SK-N-SH (cell line): ENCODE measurements at regions not wholly inside any gene's neighbourhood (a gene's known extent, or its start where the extent isn't known, plus 50 kb on each side); places are given as distances from the start of the nearest gene placed in this dataset.

ENCODE experiments used
- CTCF ChIA-PET: fragments of 300-600, 350-600 bp; formaldehyde crosslinking; extraction: SDS; loops from one replicate; lab custom pipeline; 2021; lab: Yijun Ruan, JAX
- POLR2A ChIA-PET: fragments of 350-600 bp; sonication (Branson Sonifier 250); formaldehyde crosslinking; extraction: SDS; loops from one replicate; lab custom pipeline; 2020; ENCODE audit warnings: antibody characterized with exemption, inconsistent platforms; lab: Yijun Ruan, JAX
- DNase-seq: peaks from one replicate; pipeline ENCODE4 v3.0.0; 2012
- H2AFZ ChIP-seq: fragments of 200-600 bp; sonication (generic); 2 replicates; pipeline ENCODE4 v1.8.1; 2016; ENCODE audit warnings: antibody characterized with exemption, mild to moderate bottlenecking, low read depth
- H3F3A ChIP-seq: fragments of 200-600 bp; sonication (generic); replicated peaks from 2 replicates; pipeline ENCODE3; 2016; ENCODE audit warnings: antibody characterized with exemption, mild to moderate bottlenecking; ENCODE audit not compliant: insufficient read depth
- H3K27ac ChIP-seq, 2 experiments: fragments of 200-500 bp in 1 of 2; fragments of 200-600 bp in 1 of 2; sonication (Bioruptor generic) in 1 of 2; sonication (generic), shearing (Covaris generic) in 1 of 2; 2 replicates each; pipeline versions ENCODE4 v1.5.1 to v1.6.1; 2014 to 2016; ENCODE audit warnings: low read depth in 2 of 2, inconsistent platforms in 1 of 2, low read length in 1 of 2, mild to moderate bottlenecking in 1 of 2, mixed read lengths in 1 of 2
- H3K27me3 ChIP-seq: fragments of 200-600 bp; sonication (generic), shearing (Covaris generic); 2 replicates; pipeline ENCODE4 v1.6.1; 2016; ENCODE audit warnings: mixed run types; ENCODE audit not compliant: insufficient read depth
- H3K36me3 ChIP-seq, 2 experiments: fragments of 200-500 bp in 1 of 2; fragments of 200-600 bp in 1 of 2; sonication (Bioruptor generic) in 1 of 2; sonication (generic) in 1 of 2; replicated peaks in 1 of 2; 2 replicates each; pipeline versions ENCODE3 to v1.5.1; 2014 to 2016; ENCODE audit warnings: low read length in 1 of 2, mild to moderate bottlenecking in 1 of 2; ENCODE audit not compliant: insufficient read depth in 2 of 2, control insufficient read depth in 1 of 2
- H3K4me1 ChIP-seq, 2 experiments: fragments of 200-500 bp in 1 of 2; fragments of 200-600 bp in 1 of 2; sonication (Bioruptor generic) in 1 of 2; sonication (generic), shearing (Covaris generic) in 1 of 2; 2 replicates each; pipeline versions ENCODE4 v1.5.1 to v1.6.1; 2014 to 2016; ENCODE audit warnings: low read depth in 1 of 2, low read length in 1 of 2, mixed run types in 1 of 2; ENCODE audit not compliant: insufficient read depth in 2 of 2, control insufficient read depth in 1 of 2
- H3K4me2 ChIP-seq: fragments of 200-600 bp; sonication (generic), shearing (Covaris generic); 2 replicates; pipeline ENCODE4 v1.6.1; 2017; ENCODE audit warnings: mixed run types
- H3K4me3 ChIP-seq, 2 experiments: fragments of 200-500 bp in 1 of 2; fragments of 200-600 bp in 1 of 2; sonication (Bioruptor generic) in 1 of 2; sonication (generic), shearing (Covaris generic) in 1 of 2; 2 replicates each; pipeline versions ENCODE4 v1.5.1 to v1.8.1; 2014 to 2016; ENCODE audit warnings: low read depth in 2 of 2, inconsistent platforms in 1 of 2, low read length in 1 of 2, mild to moderate bottlenecking in 1 of 2, mixed read lengths in 1 of 2, moderate library complexity in 1 of 2
- H3K79me2 ChIP-seq: fragments of 200-600 bp; sonication (generic); 2 replicates; pipeline ENCODE4 v1.8.1; 2017; ENCODE audit warnings: mild to moderate bottlenecking; ENCODE audit not compliant: insufficient read depth
- H3K9ac ChIP-seq: fragments of 200-600 bp; sonication (generic); 2 replicates; pipeline ENCODE4 v1.6.1; 2017; ENCODE audit warnings: mixed run types
- H3K9me2 ChIP-seq: fragments of 200-600 bp; sonication (generic); 2 replicates; pipeline ENCODE4 v1.6.1; 2017; ENCODE audit warnings: mixed run types
- H3K9me3 ChIP-seq: fragments of 200-600 bp; sonication (generic); 2 replicates; pipeline ENCODE4 v1.6.1; 2017; ENCODE audit warnings: mixed run types, mild to moderate bottlenecking, moderate library complexity
- H4K20me1 ChIP-seq: fragments of 200-600 bp; sonication (generic); 2 replicates; pipeline ENCODE4 v1.6.1; 2017; ENCODE audit warnings: mild to moderate bottlenecking, mixed run types; ENCODE audit not compliant: insufficient read depth
- CHD2 ChIP-seq: fragments of 150-350 bp; IDR thresholded peaks from 2 replicates; pipeline ENCODE4 v1.6.1; 2018; ENCODE audit warnings: low read length; ENCODE audit not compliant: partially characterized antibody
- EP300 ChIP-seq, 2 experiments: IDR thresholded peaks; 2 replicates each; pipeline versions ENCODE4 v1.4.0 to v1.6.1; 2012; ENCODE audit warnings: borderline replicate concordance in 1 of 2, low read depth in 1 of 2, low read length in 1 of 2
- GABPA ChIP-seq: IDR thresholded peaks from 2 replicates; pipeline ENCODE4 v1.4.0; 2012; ENCODE audit warnings: low read depth, mild to moderate bottlenecking
- GATA2 ChIP-seq: sonication (generic); formaldehyde crosslinking; IDR thresholded peaks from 2 replicates; pipeline ENCODE4 v1.5.0; 2020; ENCODE audit warnings: mild to moderate bottlenecking, missing genetic modification reagents
- JUND ChIP-seq: IDR thresholded peaks from 2 replicates; pipeline ENCODE4 v1.4.0; 2012
- MEF2A ChIP-seq: IDR thresholded peaks from 2 replicates; pipeline ENCODE4 v1.4.0; 2012; ENCODE audit warnings: low read depth, borderline replicate concordance
- MXI1 ChIP-seq: IDR thresholded peaks from 2 replicates; pipeline ENCODE4 v1.6.1; 2012; ENCODE audit warnings: mild to moderate bottlenecking, low read depth, low read length, improper control_type of control experiment
- NFIC ChIP-seq: IDR thresholded peaks from 2 replicates; pipeline ENCODE4 v1.4.0; 2012; ENCODE audit warnings: borderline replicate concordance
- NRF1 ChIP-seq: IDR thresholded peaks from 2 replicates; pipeline ENCODE4 v1.6.1; 2012; ENCODE audit warnings: low read depth, mild to moderate bottlenecking, low read length
- POLR2AphosphoS5 ChIP-seq: IDR thresholded peaks from 2 replicates; pipeline ENCODE4 v1.6.1; 2012; ENCODE audit warnings: low read depth, low read length
- RCOR1 ChIP-seq: fragments of 150-350 bp; IDR thresholded peaks from 2 replicates; pipeline ENCODE4 v1.6.1; 2017; ENCODE audit warnings: antibody characterized with exemption, low read length
- REST ChIP-seq: IDR thresholded peaks from 2 replicates; pipeline ENCODE4 v1.6.1; 2012; ENCODE audit warnings: mild to moderate bottlenecking, low read depth, low read length, moderate library complexity
- RFX5 ChIP-seq: IDR thresholded peaks from 2 replicates; pipeline ENCODE4 v1.6.1; 2012; ENCODE audit warnings: mild to moderate bottlenecking, improper control_type of control experiment, low read length
- RXRA ChIP-seq: IDR thresholded peaks from 2 replicates; pipeline ENCODE4 v1.4.0; 2012; ENCODE audit warnings: low read depth, mild to moderate bottlenecking, borderline replicate concordance
- SIN3A ChIP-seq: IDR thresholded peaks from 2 replicates; pipeline ENCODE4 v1.6.1; 2012; ENCODE audit warnings: low read depth, mild to moderate bottlenecking, low read length, moderate library complexity, borderline replicate concordance
- TAF1 ChIP-seq: IDR thresholded peaks from 2 replicates; pipeline ENCODE4 v1.6.1; 2012; ENCODE audit warnings: low read depth, mild to moderate bottlenecking, low read length, moderate library complexity, borderline replicate concordance
- WGBS: methylation state at CpG from one replicate; pipeline ENCODE4 v1.1.6; 2017; ENCODE audit warnings: low lambda C conversion rate; 5-methylcytosine and 5-hydroxymethylcytosine counted together
- TF ChIP-seq, protein P1 (sequence below): IDR thresholded peaks from 2 replicates; pipeline ENCODE4 v1.4.0; 2012; ENCODE audit warnings: low read depth, borderline replicate concordance
- TF ChIP-seq, protein P2 (sequence below): fragments of 150-350 bp; IDR thresholded peaks from 2 replicates; pipeline ENCODE4 v1.6.1; 2016; ENCODE audit warnings: mild to moderate bottlenecking, low read depth, low read length

GRCh38 chr11:104435494-104435893, 271.5 kb upstream of the PDGFD start (continued):
- TF ChIP-seq, protein P1, sequence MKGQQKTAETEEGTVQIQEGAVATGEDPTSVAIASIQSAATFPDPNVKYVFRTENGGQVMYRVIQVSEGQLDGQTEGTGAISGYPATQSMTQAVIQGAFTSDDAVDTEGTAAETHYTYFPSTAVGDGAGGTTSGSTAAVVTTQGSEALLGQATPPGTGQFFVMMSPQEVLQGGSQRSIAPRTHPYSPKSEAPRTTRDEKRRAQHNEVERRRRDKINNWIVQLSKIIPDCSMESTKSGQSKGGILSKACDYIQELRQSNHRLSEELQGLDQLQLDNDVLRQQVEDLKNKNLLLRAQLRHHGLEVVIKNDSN, result no peak
- TF ChIP-seq POLR2AphosphoS5 (no peak), JUND (no peak), NFIC (no peak)

DNA sequence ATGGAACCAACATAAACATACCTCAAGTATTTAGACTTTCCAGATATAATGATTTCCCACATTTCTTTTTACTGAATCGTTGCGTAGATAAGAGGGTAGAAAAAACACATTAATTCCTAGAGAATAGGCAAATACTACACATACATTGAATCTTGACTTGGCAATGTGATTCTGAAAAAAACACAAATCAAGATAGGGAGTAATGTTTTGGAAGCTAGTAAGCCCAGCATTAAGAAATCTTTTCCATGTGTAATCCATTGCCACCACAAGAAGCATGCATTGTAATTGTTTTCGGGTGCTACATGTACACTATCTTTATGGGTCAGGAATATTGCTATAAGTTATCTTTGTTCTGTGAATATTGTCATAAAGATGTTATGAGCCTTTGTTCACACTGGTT, 269.8 kb upstream of the PDGFD start:
- H3K9me2 ChIP-seq, result 0 out of 2 replicates have a peak, but pooled peaks cover 4% of the 10 kb centered on the region
- H3K36me3 ChIP-seq, result no peaks in the 10 kb centered on the region
- TF ChIP-seq SIN3A, result no peak
- TF ChIP-seq GABPA, result no peak
- no peak for TF ChIP-seq TAF1
- no peak for TF ChIP-seq RXRA
- H3K4me3 ChIP-seq, result no peak overlapping the region
- no peaks in the 10 kb centered on the region for H3K79me2 ChIP-seq
- no peaks in the 10 kb centered on the region for H3F3A ChIP-seq
- no peak overlapping the region for H3K9ac ChIP-seq
- H3K4me2 ChIP-seq, result no peak overlapping the region
- WGBS, result 77% methylated on average over 3 of the region's 3 CpGs
- H3K9me3 ChIP-seq, result no peaks in the 10 kb centered on the region
- no peaks in the 10 kb centered on the region for H3K27me3 ChIP-seq
- ChIA-PET POLR2A (no interaction called here), CTCF (interaction anchor here (1.2 kb wide), 1 partner anchor 13 kb away, joined by 3 read pairs; no protein-coding TSS in a partner anchor)
- no peak for DNase-seq
- H2AFZ ChIP-seq, result no peak overlapping the region
- no peaks in the 10 kb centered on the region; a peak in 1 of 4 replicates for H3K4me1 ChIP-seq
- no peak overlapping the region for H3K27ac ChIP-seq
- no peaks in the 10 kb centered on the region for H4K20me1 ChIP-seq

- H3K4me1 ChIP-seq, result no peaks in the 10 kb centered on the region; a peak in 1 of 4 replicates
- POLR2A ChIA-PET, result no interaction called here
- no peak overlapping the region; the same call in 1 of the 2 replicates for H2AFZ ChIP-seq
- no peaks in the 10 kb centered on the region for H3K36me3 ChIP-seq
- H3K4me2 ChIP-seq, result no peak overlapping the region
- 0 out of 2 replicates have a peak, but pooled peaks cover 4% of the 10 kb centered on the region for H3K9me2 ChIP-seq
- no peaks in the 10 kb centered on the region for H3K79me2 ChIP-seq
- CTCF ChIA-PET, result interaction anchor here (1.2 kb wide), 1 partner anchor 12 kb away, joined by 3 read pairs; no protein-coding TSS in a partner anchor
- no peaks in the 10 kb centered on the region for H4K20me1 ChIP-seq
- H3K27ac ChIP-seq, result no peak overlapping the region
- H3K4me3 ChIP-seq, result no peak overlapping the region
- H3K9ac ChIP-seq, result no peak overlapping the region
- 78% methylated on average over 1 of the region's 1 CpG for WGBS
- no peaks in the 10 kb centered on the region for H3K9me3 ChIP-seq
- peak; percentile 12 for DNase-seq
- H3K27me3 ChIP-seq, result no peaks in the 10 kb centered on the region
- H3F3A ChIP-seq, result no peaks in the 10 kb centered on the region
- no peak for TF ChIP-seq RFX5
- no peak for TF ChIP-seq MXI1
- TF ChIP-seq, protein P1, result no peak
- peak; percentile 54 for TF ChIP-seq CHD2
- TF ChIP-seq, protein P2, sequence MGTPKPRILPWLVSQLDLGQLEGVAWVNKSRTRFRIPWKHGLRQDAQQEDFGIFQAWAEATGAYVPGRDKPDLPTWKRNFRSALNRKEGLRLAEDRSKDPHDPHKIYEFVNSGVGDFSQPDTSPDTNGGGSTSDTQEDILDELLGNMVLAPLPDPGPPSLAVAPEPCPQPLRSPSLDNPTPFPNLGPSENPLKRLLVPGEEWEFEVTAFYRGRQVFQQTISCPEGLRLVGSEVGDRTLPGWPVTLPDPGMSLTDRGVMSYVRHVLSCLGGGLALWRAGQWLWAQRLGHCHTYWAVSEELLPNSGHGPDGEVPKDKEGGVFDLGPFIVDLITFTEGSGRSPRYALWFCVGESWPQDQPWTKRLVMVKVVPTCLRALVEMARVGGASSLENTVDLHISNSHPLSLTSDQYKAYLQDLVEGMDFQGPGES, result no peak
- TF ChIP-seq POLR2AphosphoS5, result no peak
- TF ChIP-seq REST, result no peak
- no peak for TF ChIP-seq NRF1
- no peak for TF ChIP-seq MEF2A
- TF ChIP-seq EP300 (IDR thresholded peaks at IDR 0.05; ENCODE audit: borderline replicate concordance in 1 of 2, low read depth in 1 of 2, low read length in 1 of 2), result peak in 1 of 2 experiments; percentile 37; a peak in 1 of 4 replicates
- no peak for TF ChIP-seq GABPA
- peak; percentile 36; the same call in 1 of the 2 replicates for TF ChIP-seq GATA2
- TF ChIP-seq RCOR1, result peak; percentile 58; the same call in 1 of the 2 replicates
Measured at GRCh38 chr11:104432981-104433380, 269.0 kb upstream of the PDGFD start.
